GM21367 (cell line): ENCODE measurements at regions not wholly inside any gene's neighbourhood (a gene's known extent, or its start where the extent isn't known, plus 50 kb on each side); places are given as distances from the start of the nearest gene placed in this dataset.

Source experiments
- ATAC-seq: cut with Tn5 transposase; IDR thresholded peaks from one replicate; pipeline ENCODE4 v1.9.1; 2021; ENCODE audit not compliant: unreplicated experiment

- no peak for ATAC-seq
Measured at GRCh38 chr4:38189445-38189844, 229.2 kb downstream of the PTTG2 start.

GRCh38 chr4:38190717-38191178 lies 230.6 kb downstream of the PTTG2 start:
- ATAC-seq = no peak

GRCh38 chr4:38192516-38192915 lies 232.3 kb downstream of the PTTG2 start:
- ATAC-seq = no peak

- ATAC-seq = no peak
Measured at GRCh38 chr4:38193236-38193863, 233.2 kb downstream of the PTTG2 start.

- no peak for ATAC-seq
Measured at GRCh38 chr4:38194047-38194602, 233.9 kb downstream of the PTTG2 start.

GRCh38 chr4:38195486-38195885 lies 235.3 kb downstream of the PTTG2 start:
- no peak for ATAC-seq

GRCh38 chr4:38195911-38196310 lies 235.7 kb downstream of the PTTG2 start:
- no peak for ATAC-seq

GRCh38 chr4:38202242-38202641 lies 242.0 kb downstream of the PTTG2 start:
- ATAC-seq = no peak

- ATAC-seq = no peak
Measured at GRCh38 chr4:38203609-38204008, 243.4 kb downstream of the PTTG2 start.

- ATAC-seq = no peak
Measured at GRCh38 chr4:38204339-38205035, 244.3 kb downstream of the PTTG2 start.

- ATAC-seq = no peak
Measured at GRCh38 chr4:38205261-38205660, 245.1 kb downstream of the PTTG2 start.

GRCh38 chr4:38207110-38207457 lies 246.9 kb downstream of the PTTG2 start:
- ATAC-seq = no peak

GRCh38 chr4:38209654-38210053 lies 249.5 kb downstream of the PTTG2 start:
- no peak for ATAC-seq

- no peak for ATAC-seq
Measured at GRCh38 chr4:38210396-38211114, 250.4 kb downstream of the PTTG2 start.

- no peak for ATAC-seq
Measured at GRCh38 chr4:38211885-38212284, 251.7 kb downstream of the PTTG2 start.

- ATAC-seq = no peak
Measured at GRCh38 chr4:38213083-38213805, 253.0 kb downstream of the PTTG2 start.

- ATAC-seq = no peak
Measured at GRCh38 chr4:38222892-38223291, 262.7 kb downstream of the PTTG2 start.

- no peak for ATAC-seq
Measured at GRCh38 chr4:38223306-38223705, 263.1 kb downstream of the PTTG2 start.

GRCh38 chr4:38223782-38224236 lies 263.6 kb downstream of the PTTG2 start:
- no peak for ATAC-seq

- ATAC-seq = no peak
Measured at GRCh38 chr4:38224850-38225249, 264.7 kb downstream of the PTTG2 start.

- no peak for ATAC-seq
Measured at GRCh38 chr4:38226170-38226569, 266.0 kb downstream of the PTTG2 start.
